Liver (tissue), 8 donors: ENCODE measurements at regions not wholly inside any gene's neighbourhood (a gene's known extent, or its start where the extent isn't known, plus 50 kb on each side); places are given as distances from the start of the nearest gene placed in this dataset.

ENCODE experiments used
- DNase-seq: peaks from one replicate; pipeline ENCODE4 v3.0.0-alpha.2; 2017; ENCODE audit warnings: low spot score
- H3K27ac ChIP-seq, 2 donors: one replicate each; pipeline ENCODE4 v1.7.0; 2013; ENCODE audit warnings: inconsistent platforms in 2 of 2, low read length in 2 of 2, control low read depth in 1 of 2, low read depth in 1 of 2, mild to moderate bottlenecking in 1 of 2
- H3K27me3 ChIP-seq, 4 donors: one replicate each; pipeline versions ENCODE4 v1.6.1 to v1.7.0; 2013; ENCODE audit warnings: low read length in 3 of 4, inconsistent platforms in 1 of 4, mild to moderate bottlenecking in 1 of 4, moderate library complexity in 1 of 4; ENCODE audit not compliant: control insufficient read depth in 4 of 4, insufficient read depth in 4 of 4
- H3K36me3 ChIP-seq, 4 donors: one replicate each; pipeline versions ENCODE4 v1.6.1 to v1.7.0; 2013; ENCODE audit warnings: low read length in 3 of 4, mild to moderate bottlenecking in 3 of 4, low read depth in 1 of 4, moderate library complexity in 1 of 4; ENCODE audit not compliant: control insufficient read depth in 4 of 4, insufficient read depth in 3 of 4
- H3K4me1 ChIP-seq, 4 donors: one replicate each; pipeline versions ENCODE4 v1.6.1 to v1.7.0; 2013; ENCODE audit warnings: low read length in 3 of 4, mild to moderate bottlenecking in 3 of 4, moderate library complexity in 1 of 4; ENCODE audit not compliant: control insufficient read depth in 4 of 4, insufficient read depth in 4 of 4
- H3K4me3 ChIP-seq, 3 donors: one replicate each; pipeline versions ENCODE4 v1.6.1 to v1.7.0; 2013; ENCODE audit warnings: low read length in 3 of 3, control low read depth in 1 of 3, low read depth in 1 of 3, mild to moderate bottlenecking in 1 of 3
- H3K9ac ChIP-seq, 2 donors: one replicate each; pipeline ENCODE4 v1.7.0; 2013; ENCODE audit warnings: low read length in 2 of 2, mild to moderate bottlenecking in 2 of 2, moderate library complexity in 2 of 2, control low read depth in 1 of 2, low read depth in 1 of 2
- H3K9me3 ChIP-seq, 4 donors: one replicate each; pipeline versions ENCODE4 v1.6.1 to v1.7.0; 2013; ENCODE audit warnings: low read length in 3 of 4; ENCODE audit not compliant: control insufficient read depth in 4 of 4
- EGR1 ChIP-seq, 2 donors: IDR thresholded peaks; 2 replicates each; pipeline ENCODE4 v1.6.1; 2016 to 2018; ENCODE audit warnings: antibody characterized with exemption in 2 of 2, low read depth in 2 of 2
- FOXA1 ChIP-seq: IDR thresholded peaks from 2 replicates; pipeline ENCODE4 v1.6.1; 2016; ENCODE audit warnings: antibody characterized with exemption
- FOXA2 ChIP-seq: IDR thresholded peaks from 2 replicates; pipeline ENCODE4 v1.6.1; 2016; ENCODE audit warnings: antibody characterized with exemption
- GABPA ChIP-seq, 2 donors: IDR thresholded peaks in 1 of 2; conservative IDR thresholded peaks in 1 of 2; 2 replicates each; pipeline ENCODE4 v1.6.1; 2016; ENCODE audit warnings: antibody characterized with exemption in 2 of 2, mild to moderate bottlenecking in 1 of 2, moderate library complexity in 1 of 2
- HNF4A ChIP-seq, 2 donors: conservative IDR thresholded peaks; 2 replicates each; pipeline ENCODE4 v1.6.1; 2016; ENCODE audit warnings: antibody characterized with exemption in 2 of 2, mild to moderate bottlenecking in 2 of 2
- HNF4G ChIP-seq: IDR thresholded peaks from 2 replicates; pipeline ENCODE4 v1.6.1; 2016; ENCODE audit warnings: antibody characterized with exemption
- JUND ChIP-seq, 2 donors: IDR thresholded peaks; 2 replicates each; pipeline ENCODE4 v1.6.1; 2016; ENCODE audit warnings: antibody characterized with exemption in 2 of 2
- NR2F2 ChIP-seq: IDR thresholded peaks from 2 replicates; pipeline ENCODE4 v1.6.1; 2016; ENCODE audit warnings: antibody characterized with exemption
- RAD21 ChIP-seq, 2 donors: IDR thresholded peaks; 2 replicates each; pipeline ENCODE4 v1.6.1; 2016; ENCODE audit warnings: antibody characterized with exemption in 2 of 2, mild to moderate bottlenecking in 2 of 2
- RXRA ChIP-seq, 2 donors: IDR thresholded peaks; 2 replicates each; pipeline ENCODE4 v1.6.1; 2017 to 2018; ENCODE audit warnings: antibody characterized with exemption in 2 of 2, mild to moderate bottlenecking in 1 of 2
- SP1 ChIP-seq: IDR thresholded peaks from 2 replicates; pipeline ENCODE4 v1.6.1; 2018; ENCODE audit warnings: antibody characterized with exemption, mild to moderate bottlenecking
- YY1 ChIP-seq: IDR thresholded peaks from 2 replicates; pipeline ENCODE4 v1.6.1; 2016; ENCODE audit warnings: antibody characterized with exemption, mild to moderate bottlenecking
- WGBS: extraction: QIAGEN DNeasy Blood & Tissue Kit; methylation state at CpG from one replicate; pipeline ENCODE4 v1.1.7; 2013; 5-methylcytosine and 5-hydroxymethylcytosine counted together
- TF ChIP-seq, protein P1 (sequence below): IDR thresholded peaks from 2 replicates; pipeline ENCODE4 v1.6.1; 2016; ENCODE audit warnings: antibody characterized with exemption
- TF ChIP-seq, protein P2 (sequence below): fragments of 150-350 bp; IDR thresholded peaks from 2 replicates; pipeline ENCODE4 v1.5.1; 2017; ENCODE audit warnings: improper control_type of control experiment, low read depth, low read length; ENCODE audit not compliant: missing input control
- TF ChIP-seq, protein P3 (sequence below): IDR thresholded peaks from 2 replicates; pipeline ENCODE4 v1.6.1; 2016; ENCODE audit warnings: antibody characterized with exemption
- TF ChIP-seq, protein P4 (sequence below): IDR thresholded peaks from 2 replicates; pipeline ENCODE4 v1.6.1; 2016; ENCODE audit warnings: antibody characterized with exemption, mild to moderate bottlenecking
- TF ChIP-seq, protein P5 (sequence below): IDR thresholded peaks from 2 replicates; pipeline ENCODE4 v1.6.1; 2016; ENCODE audit warnings: antibody characterized with exemption
- donor health status: healthy.
- donor health status: healthy.
- donor health status: healthy.
- donor health status: healthy.
- donor health status: healthy.

DNA sequence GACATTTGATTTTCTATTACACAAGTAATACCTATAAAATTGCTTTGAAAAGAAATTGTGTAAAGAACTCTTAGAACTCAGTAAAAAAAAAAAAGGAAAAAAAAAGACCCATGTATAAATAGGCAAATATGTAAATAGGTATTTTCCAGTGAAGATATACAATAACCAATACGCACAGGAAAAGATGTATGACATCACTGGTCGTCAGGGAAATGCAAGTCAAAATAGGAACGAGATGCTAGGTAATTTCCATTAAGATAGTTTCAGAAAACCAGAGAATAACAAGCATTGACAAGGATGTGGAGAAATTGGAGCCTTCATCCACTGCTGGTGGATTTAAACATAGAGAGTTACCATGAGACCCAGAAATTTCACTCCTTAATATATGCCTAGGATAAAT lies 708.8 kb downstream of the MTRR start:
- Histone ChIP-seq H3K4me1 (no peaks in the 10 kb centered on the region), H3K27ac (no peak overlapping the region), H3K27me3 (peaks cover 0 to 2% (median 0%) of the 10 kb centered on the region in 4 donors), H3K36me3 (no peaks in the 10 kb centered on the region), H3K9me3 (no peaks in the 10 kb centered on the region), H3K9ac (no peak overlapping the region), H3K4me3 (no peak overlapping the region)
- no peak for DNase-seq
- TF ChIP-seq FOXA1 = no peak
- TF ChIP-seq, protein P1, sequence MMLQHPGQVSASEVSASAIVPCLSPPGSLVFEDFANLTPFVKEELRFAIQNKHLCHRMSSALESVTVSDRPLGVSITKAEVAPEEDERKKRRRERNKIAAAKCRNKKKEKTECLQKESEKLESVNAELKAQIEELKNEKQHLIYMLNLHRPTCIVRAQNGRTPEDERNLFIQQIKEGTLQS = no peak
- TF ChIP-seq, protein P2, sequence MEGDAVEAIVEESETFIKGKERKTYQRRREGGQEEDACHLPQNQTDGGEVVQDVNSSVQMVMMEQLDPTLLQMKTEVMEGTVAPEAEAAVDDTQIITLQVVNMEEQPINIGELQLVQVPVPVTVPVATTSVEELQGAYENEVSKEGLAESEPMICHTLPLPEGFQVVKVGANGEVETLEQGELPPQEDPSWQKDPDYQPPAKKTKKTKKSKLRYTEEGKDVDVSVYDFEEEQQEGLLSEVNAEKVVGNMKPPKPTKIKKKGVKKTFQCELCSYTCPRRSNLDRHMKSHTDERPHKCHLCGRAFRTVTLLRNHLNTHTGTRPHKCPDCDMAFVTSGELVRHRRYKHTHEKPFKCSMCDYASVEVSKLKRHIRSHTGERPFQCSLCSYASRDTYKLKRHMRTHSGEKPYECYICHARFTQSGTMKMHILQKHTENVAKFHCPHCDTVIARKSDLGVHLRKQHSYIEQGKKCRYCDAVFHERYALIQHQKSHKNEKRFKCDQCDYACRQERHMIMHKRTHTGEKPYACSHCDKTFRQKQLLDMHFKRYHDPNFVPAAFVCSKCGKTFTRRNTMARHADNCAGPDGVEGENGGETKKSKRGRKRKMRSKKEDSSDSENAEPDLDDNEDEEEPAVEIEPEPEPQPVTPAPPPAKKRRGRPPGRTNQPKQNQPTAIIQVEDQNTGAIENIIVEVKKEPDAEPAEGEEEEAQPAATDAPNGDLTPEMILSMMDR = no peak
- TF ChIP-seq, protein P3, sequence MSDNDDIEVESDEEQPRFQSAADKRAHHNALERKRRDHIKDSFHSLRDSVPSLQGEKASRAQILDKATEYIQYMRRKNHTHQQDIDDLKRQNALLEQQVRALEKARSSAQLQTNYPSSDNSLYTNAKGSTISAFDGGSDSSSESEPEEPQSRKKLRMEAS = no peak
- TF ChIP-seq NR2F2 = no peak
- TF ChIP-seq, protein P4, sequence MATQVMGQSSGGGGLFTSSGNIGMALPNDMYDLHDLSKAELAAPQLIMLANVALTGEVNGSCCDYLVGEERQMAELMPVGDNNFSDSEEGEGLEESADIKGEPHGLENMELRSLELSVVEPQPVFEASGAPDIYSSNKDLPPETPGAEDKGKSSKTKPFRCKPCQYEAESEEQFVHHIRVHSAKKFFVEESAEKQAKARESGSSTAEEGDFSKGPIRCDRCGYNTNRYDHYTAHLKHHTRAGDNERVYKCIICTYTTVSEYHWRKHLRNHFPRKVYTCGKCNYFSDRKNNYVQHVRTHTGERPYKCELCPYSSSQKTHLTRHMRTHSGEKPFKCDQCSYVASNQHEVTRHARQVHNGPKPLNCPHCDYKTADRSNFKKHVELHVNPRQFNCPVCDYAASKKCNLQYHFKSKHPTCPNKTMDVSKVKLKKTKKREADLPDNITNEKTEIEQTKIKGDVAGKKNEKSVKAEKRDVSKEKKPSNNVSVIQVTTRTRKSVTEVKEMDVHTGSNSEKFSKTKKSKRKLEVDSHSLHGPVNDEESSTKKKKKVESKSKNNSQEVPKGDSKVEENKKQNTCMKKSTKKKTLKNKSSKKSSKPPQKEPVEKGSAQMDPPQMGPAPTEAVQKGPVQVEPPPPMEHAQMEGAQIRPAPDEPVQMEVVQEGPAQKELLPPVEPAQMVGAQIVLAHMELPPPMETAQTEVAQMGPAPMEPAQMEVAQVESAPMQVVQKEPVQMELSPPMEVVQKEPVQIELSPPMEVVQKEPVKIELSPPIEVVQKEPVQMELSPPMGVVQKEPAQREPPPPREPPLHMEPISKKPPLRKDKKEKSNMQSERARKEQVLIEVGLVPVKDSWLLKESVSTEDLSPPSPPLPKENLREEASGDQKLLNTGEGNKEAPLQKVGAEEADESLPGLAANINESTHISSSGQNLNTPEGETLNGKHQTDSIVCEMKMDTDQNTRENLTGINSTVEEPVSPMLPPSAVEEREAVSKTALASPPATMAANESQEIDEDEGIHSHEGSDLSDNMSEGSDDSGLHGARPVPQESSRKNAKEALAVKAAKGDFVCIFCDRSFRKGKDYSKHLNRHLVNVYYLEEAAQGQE = no peak
- no peak for TF ChIP-seq GABPA (IDR thresholded peaks at IDR 0.05 in 1 of 2, conservative IDR thresholded peaks at IDR 0.05 in 1 of 2)
- no peak for TF ChIP-seq EGR1 (IDR thresholded peaks at IDR 0.05; ENCODE audit: low read depth in 2 of 2)
- TF ChIP-seq RAD21 (IDR thresholded peaks at IDR 0.05) = no peak
- TF ChIP-seq HNF4G = no peak
- TF ChIP-seq FOXA2 = no peak
- no peak for TF ChIP-seq RXRA (IDR thresholded peaks at IDR 0.05)
- TF ChIP-seq SP1 = no peak
- no peak for TF ChIP-seq JUND (IDR thresholded peaks at IDR 0.05)
- TF ChIP-seq, protein P5, sequence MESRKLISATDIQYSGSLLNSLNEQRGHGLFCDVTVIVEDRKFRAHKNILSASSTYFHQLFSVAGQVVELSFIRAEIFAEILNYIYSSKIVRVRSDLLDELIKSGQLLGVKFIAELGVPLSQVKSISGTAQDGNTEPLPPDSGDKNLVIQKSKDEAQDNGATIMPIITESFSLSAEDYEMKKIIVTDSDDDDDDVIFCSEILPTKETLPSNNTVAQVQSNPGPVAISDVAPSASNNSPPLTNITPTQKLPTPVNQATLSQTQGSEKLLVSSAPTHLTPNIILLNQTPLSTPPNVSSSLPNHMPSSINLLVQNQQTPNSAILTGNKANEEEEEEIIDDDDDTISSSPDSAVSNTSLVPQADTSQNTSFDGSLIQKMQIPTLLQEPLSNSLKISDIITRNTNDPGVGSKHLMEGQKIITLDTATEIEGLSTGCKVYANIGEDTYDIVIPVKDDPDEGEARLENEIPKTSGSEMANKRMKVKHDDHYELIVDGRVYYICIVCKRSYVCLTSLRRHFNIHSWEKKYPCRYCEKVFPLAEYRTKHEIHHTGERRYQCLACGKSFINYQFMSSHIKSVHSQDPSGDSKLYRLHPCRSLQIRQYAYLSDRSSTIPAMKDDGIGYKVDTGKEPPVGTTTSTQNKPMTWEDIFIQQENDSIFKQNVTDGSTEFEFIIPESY = no peak
- no peak for TF ChIP-seq HNF4A (conservative IDR thresholded peaks at IDR 0.05)
- WGBS = 58% methylated on average over 3 of the region's 3 CpGs

DNA sequence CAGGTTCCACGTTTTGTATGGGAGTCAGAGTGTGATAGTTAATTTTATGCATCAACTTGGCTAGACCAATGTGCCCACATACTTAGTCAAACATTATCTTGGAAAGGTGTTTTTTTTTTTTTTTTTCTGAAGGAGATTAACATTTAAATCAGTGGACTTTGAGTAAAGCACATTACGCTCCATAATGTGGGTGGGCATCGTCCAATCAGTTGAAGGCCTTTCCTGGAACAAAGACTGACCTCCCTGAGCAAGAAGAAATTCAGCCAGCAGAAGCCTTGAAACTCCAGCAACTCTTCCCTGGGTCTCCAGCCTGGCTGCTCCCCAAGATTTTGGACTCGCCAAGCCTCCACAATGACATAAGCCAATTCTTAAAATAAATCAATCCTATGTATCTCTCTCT lies 711.4 kb downstream of the MTRR start:
- H3K4me3 ChIP-seq = no peak overlapping the region
- no peaks in the 10 kb centered on the region for H3K36me3 ChIP-seq
- H3K4me1 ChIP-seq = no peaks in the 10 kb centered on the region
- no peak overlapping the region for H3K27ac ChIP-seq
- no peak overlapping the region for H3K9ac ChIP-seq
- DNase-seq = no peak
- H3K27me3 ChIP-seq = peaks cover 0 to 2% (median 0%) of the 10 kb centered on the region in 4 donors
- H3K9me3 ChIP-seq = no peaks in the 10 kb centered on the region
- WGBS = 58% methylated on average over 4 of the region's 4 CpGs
- TF ChIP-seq, protein P4 = no peak
- no peak for TF ChIP-seq SP1
- no peak for TF ChIP-seq GABPA (IDR thresholded peaks at IDR 0.05 in 1 of 2, conservative IDR thresholded peaks at IDR 0.05 in 1 of 2)
- no peak for TF ChIP-seq RAD21 (IDR thresholded peaks at IDR 0.05)
- TF ChIP-seq HNF4A (conservative IDR thresholded peaks at IDR 0.05) = no peak
- no peak for TF ChIP-seq YY1
- no peak for TF ChIP-seq HNF4G
- TF ChIP-seq, protein P2 = no peak
- no peak for TF ChIP-seq EGR1 (IDR thresholded peaks at IDR 0.05; ENCODE audit: low read depth in 2 of 2)
- TF ChIP-seq RXRA (IDR thresholded peaks at IDR 0.05) = no peak
- TF ChIP-seq FOXA2 = no peak
- TF ChIP-seq, protein P3 = no peak
- TF ChIP-seq NR2F2 = no peak
